ENCODE measurements at regions not wholly inside any gene's neighbourhood (a gene's known extent, or its start where the extent isn't known, plus 50 kb on each side); places are given as distances from the start of the nearest gene placed in this dataset.

- DNase-seq (ENCODE audit: low read depth): no peak
Measured at GRCh38 chr14:51500776-51501175, 150.9 kb upstream of the FRMD6 start.

GRCh38 chr14:51501746-51502145, 150.0 kb upstream of the FRMD6 start:
- no peak for DNase-seq (ENCODE audit: low read depth)
- TF ChIP-seq CTCF (IDR thresholded peaks at IDR 0.05; ENCODE audit: insufficient read depth, low read depth, low read length, missing control alignments): no peak

More at GRCh38 chr14:51500776-51501175, 150.9 kb upstream of the FRMD6 start:
- no peak overlapping the region for H3K4me3 ChIP-seq (ENCODE audit: low read depth, low read length)
- TF ChIP-seq CTCF (IDR thresholded peaks at IDR 0.05; ENCODE audit: insufficient read depth, low read depth, low read length, missing control alignments): no peak

GRCh38 chr14:51504669-51505068, 147.0 kb upstream of the FRMD6 start:
- TF ChIP-seq CTCF (IDR thresholded peaks at IDR 0.05; ENCODE audit: insufficient read depth, low read depth, low read length, missing control alignments): no peak
- DNase-seq (ENCODE audit: low read depth): no peak
- no peak overlapping the region for H3K4me3 ChIP-seq (ENCODE audit: low read depth, low read length)

More at GRCh38 chr14:51501746-51502145, 150.0 kb upstream of the FRMD6 start:
- no peak overlapping the region for H3K4me3 ChIP-seq (ENCODE audit: low read depth, low read length)

- H3K4me3 ChIP-seq (ENCODE audit: low read depth, low read length): no peak overlapping the region
- no peak for DNase-seq (ENCODE audit: low read depth)
- TF ChIP-seq CTCF (IDR thresholded peaks at IDR 0.05; ENCODE audit: insufficient read depth, low read depth, low read length, missing control alignments): no peak
Measured at GRCh38 chr14:51507511-51507905, 144.2 kb upstream of the FRMD6 start.

GRCh38 chr14:51507906-51508511, 143.7 kb upstream of the FRMD6 start:
- H3K4me3 ChIP-seq (ENCODE audit: low read depth, low read length): no peak overlapping the region
- no peak for DNase-seq (ENCODE audit: low read depth)
- TF ChIP-seq CTCF (IDR thresholded peaks at IDR 0.05; ENCODE audit: insufficient read depth, low read depth, low read length, missing control alignments): no peak

GRCh38 chr14:51511265-51511664, 140.4 kb upstream of the FRMD6 start:
- H3K4me3 ChIP-seq (ENCODE audit: low read depth, low read length): no peak overlapping the region
- no peak for TF ChIP-seq CTCF (IDR thresholded peaks at IDR 0.05; ENCODE audit: insufficient read depth, low read depth, low read length, missing control alignments)
- no peak for DNase-seq (ENCODE audit: low read depth)

GRCh38 chr14:51512316-51512715, 139.4 kb upstream of the FRMD6 start:
- no peak overlapping the region for H3K4me3 ChIP-seq (ENCODE audit: low read depth, low read length)
- no peak for DNase-seq (ENCODE audit: low read depth)
- no peak for TF ChIP-seq CTCF (IDR thresholded peaks at IDR 0.05; ENCODE audit: insufficient read depth, low read depth, low read length, missing control alignments)
